ENCODE measurements at regions not wholly inside any gene's neighbourhood (a gene's known extent, or its start where the extent isn't known, plus 50 kb on each side); places are given as distances from the start of the nearest gene placed in this dataset.

- DNase-seq (ENCODE audit: low spot score), result no peak
Measured at GRCh38 chr11:32002311-32002710, 88.6 kb upstream of the RCN1 start.

- no peak for DNase-seq (ENCODE audit: low spot score)
Measured at GRCh38 chr11:31997955-31998354, 92.9 kb upstream of the RCN1 start.

- no peak for DNase-seq (ENCODE audit: low spot score)
Measured at GRCh38 chr11:31996159-31996881, 94.6 kb upstream of the RCN1 start.

GRCh38 chr11:31995525-31996094 is 95.3 kb upstream of the RCN1 start:
- DNase-seq (ENCODE audit: low spot score), result no peak

- no peak for DNase-seq (ENCODE audit: low spot score)
Measured at GRCh38 chr11:31995032-31995431, 95.8 kb upstream of the RCN1 start.

GRCh38 chr11:31987118-31988005 is 103.5 kb upstream of the RCN1 start:
- peak; percentile 54 for DNase-seq (ENCODE audit: low spot score)

- no peak for DNase-seq (ENCODE audit: low spot score)
Measured at GRCh38 chr11:31986201-31986889, 104.5 kb upstream of the RCN1 start.

GRCh38 chr11:31981457-31981856 is 109.4 kb upstream of the RCN1 start:
- DNase-seq (ENCODE audit: low spot score), result no peak

GRCh38 chr11:31977343-31977742 is 113.5 kb upstream of the RCN1 start:
- no peak for DNase-seq (ENCODE audit: low spot score)

GRCh38 chr11:31974366-31975136 is 116.3 kb upstream of the RCN1 start:
- peak; percentile 71 for DNase-seq (ENCODE audit: low spot score)

- no peak for DNase-seq (ENCODE audit: low spot score)
Measured at GRCh38 chr11:31973172-31973571, 117.7 kb upstream of the RCN1 start.

- no peak for DNase-seq (ENCODE audit: low spot score)
Measured at GRCh38 chr11:31972623-31973022, 118.3 kb upstream of the RCN1 start.

- DNase-seq (ENCODE audit: low spot score), result no peak
Measured at GRCh38 chr11:31969359-31969702, 121.5 kb upstream of the RCN1 start.

GRCh38 chr11:31968461-31969358 is 122.2 kb upstream of the RCN1 start:
- DNase-seq (ENCODE audit: low spot score), result peak; percentile 78

GRCh38 chr11:31967404-31968130 is 123.3 kb upstream of the RCN1 start:
- DNase-seq (ENCODE audit: low spot score), result no peak

GRCh38 chr11:31966846-31967245 is 124.0 kb upstream of the RCN1 start:
- DNase-seq (ENCODE audit: low spot score), result no peak

- DNase-seq (ENCODE audit: low spot score), result no peak
Measured at GRCh38 chr11:31964181-31964580, 126.7 kb upstream of the RCN1 start.

GRCh38 chr11:31960126-31960525 is 130.7 kb upstream of the RCN1 start:
- no peak for DNase-seq (ENCODE audit: low spot score)

GRCh38 chr11:31959716-31960115 is 131.2 kb upstream of the RCN1 start:
- DNase-seq (ENCODE audit: low spot score), result peak; percentile 19
